T47D (cell line): ENCODE measurements at regions not wholly inside any gene's neighbourhood (a gene's known extent, or its start where the extent isn't known, plus 50 kb on each side); places are given as distances from the start of the nearest gene placed in this dataset.
"Not testable (repeated sequence)": the region's sequence is repeated elsewhere in the genome, so short reads cannot be mapped to it uniquely, and the experiment has no call there.

Experiments
- DNase-seq, 2 experiments: peaks; one replicate each; pipeline versions ENCODE4 v3.0.0 to v3.0.0-alpha.2; 2011 to 2012; ENCODE audit warnings: low read depth in 1 of 2, low spot score in 1 of 2
- JUND ChIP-seq: IDR thresholded peaks from 2 replicates; pipeline ENCODE4 v1.6.1; 2012; ENCODE audit warnings: low read depth
- in situ Hi-C: cut with HindIII; loops from 2 replicates; pipeline ENCODE4 v1.10.0; 2016; ENCODE audit warnings: low sequenced_read_pairs, low pct_unique_long_range_greater_than_20kb

DNA sequence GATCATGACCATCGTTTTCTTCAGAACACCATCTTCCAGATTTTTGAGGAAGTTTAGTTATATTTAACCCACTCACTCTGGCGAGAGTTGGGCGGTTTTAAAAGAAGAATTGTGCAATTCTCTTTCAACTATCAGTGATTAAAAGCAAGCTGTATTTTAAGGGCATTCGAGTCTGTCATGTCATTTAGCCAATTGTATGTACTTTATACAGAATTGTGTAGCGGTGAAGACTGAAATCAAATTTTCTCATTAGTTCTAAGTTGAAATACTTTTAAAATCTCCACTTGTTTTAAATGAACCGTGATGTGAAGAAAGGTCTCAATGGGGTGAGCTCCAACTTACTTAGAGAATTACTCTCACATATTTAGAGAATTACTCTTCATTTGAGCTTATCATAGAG lies 214.6 kb upstream of the DTNA start:
- in situ Hi-C loops = no loop called here

GRCh38 chr18:34501553-34501952 lies 208.5 kb upstream of the DTNA start:
- DNase-seq = no peak
- no peak for TF ChIP-seq JUND

More for the DNA sequence above, 214.6 kb upstream of the DTNA start:
- no peak for DNase-seq
- no peak for TF ChIP-seq JUND

GRCh38 chr18:34506198-34506597 lies 203.9 kb upstream of the DTNA start:
- TF ChIP-seq JUND = no peak
- DNase-seq = no peak
- in situ Hi-C loops = no loop called here

More at GRCh38 chr18:34501553-34501952, 208.5 kb upstream of the DTNA start:
- in situ Hi-C loops = no loop called here

GRCh38 chr18:34509163-34509562 lies 200.9 kb upstream of the DTNA start:
- no peak for TF ChIP-seq JUND
- in situ Hi-C loops = no loop called here
- DNase-seq = no peak

DNA sequence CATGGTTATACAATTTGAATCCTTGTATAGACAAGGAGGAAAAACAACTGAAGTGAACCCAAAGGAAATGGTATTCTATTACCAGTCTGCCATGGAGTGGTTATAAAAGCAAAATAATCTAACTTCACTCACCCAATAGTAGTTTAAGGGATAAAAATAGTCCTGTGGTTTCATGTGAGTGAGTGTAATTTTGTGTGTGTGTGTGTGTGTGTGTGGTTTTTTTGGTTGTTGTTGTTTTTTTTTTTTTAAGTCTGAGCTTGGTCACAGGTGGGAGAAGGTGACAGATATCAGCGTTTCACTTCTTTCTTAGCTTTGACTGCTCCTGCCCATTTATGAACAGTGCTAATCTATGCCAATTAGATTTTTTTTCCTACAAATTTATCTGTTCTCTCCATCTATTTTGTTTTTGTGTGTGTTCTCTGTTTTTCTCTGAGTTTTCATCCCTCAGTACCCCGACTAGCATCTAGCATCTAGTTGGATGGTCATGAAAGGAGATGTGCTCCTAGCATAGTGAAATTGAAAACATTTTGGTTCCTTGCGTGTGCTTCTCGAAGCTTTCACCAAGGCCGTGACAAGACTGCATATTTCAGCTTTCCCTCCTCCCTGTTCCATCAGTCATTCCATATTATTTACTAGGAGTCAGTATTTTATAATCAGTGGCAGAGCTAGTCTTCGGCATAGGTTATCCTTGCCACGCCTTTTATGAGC lies 200.1 kb upstream of the DTNA start:
- in situ Hi-C loops = no loop called here
- DNase-seq = no peak
- no peak for TF ChIP-seq JUND

- in situ Hi-C loops = no loop called here
- DNase-seq = no peak
- no peak for TF ChIP-seq JUND
These were observed 199.2 kb upstream of the DTNA start for GRCh38 chr18:34510926-34511325.

GRCh38 chr18:34511435-34511834 lies 198.7 kb upstream of the DTNA start:
- DNase-seq = no peak
- in situ Hi-C loops = no loop called here
- no peak for TF ChIP-seq JUND

GRCh38 chr18:34511879-34512278 lies 198.2 kb upstream of the DTNA start:
- TF ChIP-seq JUND = no peak
- in situ Hi-C loops = no loop called here
- DNase-seq = no peak

- in situ Hi-C loops = no loop called here
- no peak for TF ChIP-seq JUND
- DNase-seq = no peak
These were observed 195.9 kb upstream of the DTNA start for GRCh38 chr18:34514238-34514637.

GRCh38 chr18:34514957-34515356 lies 195.1 kb upstream of the DTNA start:
- no peak for TF ChIP-seq JUND
- no peak for DNase-seq
- in situ Hi-C loops = no loop called here

DNA sequence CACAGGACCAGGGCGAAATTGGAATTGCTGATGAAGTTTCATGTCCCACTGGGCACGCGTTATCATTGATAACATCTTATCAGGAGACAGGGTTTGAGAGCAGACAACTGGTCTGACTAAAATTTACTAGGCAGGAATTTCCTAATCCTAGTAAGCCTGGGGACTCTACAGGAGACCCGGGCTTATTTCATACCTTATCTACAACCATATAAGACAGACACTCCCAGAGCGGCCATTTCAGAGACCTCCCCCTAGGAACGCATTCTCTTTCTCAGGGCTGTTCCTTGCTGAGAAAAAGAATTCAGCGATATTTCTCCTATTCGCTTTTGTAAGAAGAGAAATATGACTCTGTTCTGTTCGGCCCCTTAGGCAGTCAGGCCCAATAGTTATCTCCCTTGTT lies 193.7 kb upstream of the DTNA start:
- in situ Hi-C loops, DNase-seq: not testable (repeated sequence)

- in situ Hi-C loops, DNase-seq: not testable (repeated sequence)
These were observed 193.1 kb upstream of the DTNA start for GRCh38 chr18:34516996-34517395.

- in situ Hi-C loops = no loop called here
- no peak for DNase-seq
- no peak for TF ChIP-seq JUND
These were observed 189.1 kb upstream of the DTNA start for GRCh38 chr18:34521040-34521439.

- no peak for TF ChIP-seq JUND
- in situ Hi-C loops = no loop called here
- no peak for DNase-seq
These were observed 187.5 kb upstream of the DTNA start for GRCh38 chr18:34522603-34523002.

GRCh38 chr18:34525244-34525643 lies 184.9 kb upstream of the DTNA start:
- TF ChIP-seq JUND = no peak
- in situ Hi-C loops = no loop called here
- no peak for DNase-seq
